ENCODE measurements at regions not wholly inside any gene's neighbourhood (a gene's known extent, or its start where the extent isn't known, plus 50 kb on each side); places are given as distances from the start of the nearest gene placed in this dataset.

DNA sequence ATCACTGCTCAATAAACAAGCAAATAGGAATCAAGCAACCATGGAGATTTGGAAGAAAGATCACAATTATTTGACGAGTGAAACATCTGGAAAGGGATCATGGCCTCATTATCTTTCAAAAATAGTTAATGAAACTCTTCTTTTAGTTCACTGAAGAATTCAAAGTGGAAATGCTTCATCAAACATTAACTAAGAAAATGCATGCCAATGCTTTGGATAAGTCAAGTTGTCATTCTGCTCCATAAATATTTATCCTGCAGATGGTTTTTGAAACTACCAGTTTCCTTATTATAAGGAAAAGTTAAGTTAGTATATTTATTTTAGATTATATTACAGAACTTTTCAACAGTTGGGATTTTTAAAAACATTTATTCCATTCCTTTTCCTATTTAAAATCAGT, 206.5 kb upstream of the ADGRL2 start:
- TF ChIP-seq, protein P1, sequence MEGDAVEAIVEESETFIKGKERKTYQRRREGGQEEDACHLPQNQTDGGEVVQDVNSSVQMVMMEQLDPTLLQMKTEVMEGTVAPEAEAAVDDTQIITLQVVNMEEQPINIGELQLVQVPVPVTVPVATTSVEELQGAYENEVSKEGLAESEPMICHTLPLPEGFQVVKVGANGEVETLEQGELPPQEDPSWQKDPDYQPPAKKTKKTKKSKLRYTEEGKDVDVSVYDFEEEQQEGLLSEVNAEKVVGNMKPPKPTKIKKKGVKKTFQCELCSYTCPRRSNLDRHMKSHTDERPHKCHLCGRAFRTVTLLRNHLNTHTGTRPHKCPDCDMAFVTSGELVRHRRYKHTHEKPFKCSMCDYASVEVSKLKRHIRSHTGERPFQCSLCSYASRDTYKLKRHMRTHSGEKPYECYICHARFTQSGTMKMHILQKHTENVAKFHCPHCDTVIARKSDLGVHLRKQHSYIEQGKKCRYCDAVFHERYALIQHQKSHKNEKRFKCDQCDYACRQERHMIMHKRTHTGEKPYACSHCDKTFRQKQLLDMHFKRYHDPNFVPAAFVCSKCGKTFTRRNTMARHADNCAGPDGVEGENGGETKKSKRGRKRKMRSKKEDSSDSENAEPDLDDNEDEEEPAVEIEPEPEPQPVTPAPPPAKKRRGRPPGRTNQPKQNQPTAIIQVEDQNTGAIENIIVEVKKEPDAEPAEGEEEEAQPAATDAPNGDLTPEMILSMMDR (conservative IDR thresholded peaks at IDR 0.05; ENCODE audit: low read depth, low read length), result no peak
- no peak overlapping the region for H3K4me3 ChIP-seq (ENCODE audit: low read depth, low read length)
- DNase-seq (ENCODE audit: low read depth), result no peak

DNA sequence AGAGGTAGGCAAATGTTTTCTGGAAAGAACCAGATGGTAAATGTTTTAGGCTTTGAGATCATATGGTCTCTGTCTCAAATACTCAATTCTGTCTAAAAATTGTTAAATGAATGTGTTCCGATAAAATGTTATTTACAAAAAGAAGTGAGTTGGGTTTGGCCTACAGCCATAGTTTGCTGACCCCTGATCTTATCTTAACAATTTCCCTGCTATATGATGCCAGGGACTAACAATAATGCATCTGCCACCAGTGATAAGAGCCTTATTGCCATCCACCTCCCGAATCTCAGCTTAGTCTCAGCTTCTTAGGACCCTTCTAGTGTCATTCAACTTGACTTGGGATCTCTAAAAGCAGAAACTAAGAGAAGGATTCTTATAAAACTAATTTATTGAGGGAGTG, 208.5 kb upstream of the ADGRL2 start:
- no peak overlapping the region for H3K4me3 ChIP-seq (ENCODE audit: low read depth, low read length)
- TF ChIP-seq, protein P1 (conservative IDR thresholded peaks at IDR 0.05; ENCODE audit: low read depth, low read length), result no peak
- no peak for DNase-seq (ENCODE audit: low read depth)

DNA sequence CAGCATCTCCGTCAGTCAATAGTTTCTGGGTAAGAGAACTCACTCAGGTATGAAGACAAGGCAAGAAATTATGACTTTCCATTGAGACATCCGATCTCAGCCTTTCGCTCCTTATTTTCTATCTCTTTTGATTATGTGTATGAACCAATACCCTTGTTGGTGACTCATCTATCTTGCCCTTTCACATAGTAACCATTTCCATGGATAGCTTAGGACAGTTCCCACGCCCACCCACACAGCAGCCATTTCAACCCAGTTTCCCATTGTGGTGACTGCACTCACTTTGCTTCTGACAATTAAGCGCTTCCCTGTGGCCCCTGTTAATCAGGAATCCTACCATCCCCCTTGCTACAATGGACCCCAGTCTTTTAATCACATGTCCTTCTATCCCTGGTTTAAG, 210.6 kb upstream of the ADGRL2 start:
- H3K4me3 ChIP-seq (ENCODE audit: low read depth, low read length), result no peak overlapping the region
- no peak for DNase-seq (ENCODE audit: low read depth)
- TF ChIP-seq, protein P1 (conservative IDR thresholded peaks at IDR 0.05; ENCODE audit: low read depth, low read length), result no peak

DNA sequence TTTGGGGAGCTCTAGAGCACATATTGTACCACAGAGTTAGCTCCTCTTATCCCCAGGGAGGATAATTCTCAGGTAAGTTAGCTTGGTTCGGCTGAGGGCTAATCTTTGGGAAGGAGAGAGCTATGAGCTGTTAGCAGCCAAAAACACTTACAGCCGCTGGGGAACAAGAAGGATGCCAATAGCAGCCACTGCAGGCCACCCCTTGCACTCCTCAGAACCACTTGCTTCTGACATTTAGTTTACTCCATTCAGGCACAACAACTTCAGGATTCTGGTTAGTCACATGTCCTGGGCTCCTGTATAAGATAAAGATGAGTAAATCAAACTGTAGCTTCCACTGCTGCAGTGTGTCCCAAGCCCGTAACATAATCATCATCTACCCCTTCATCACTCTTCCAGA, 212.6 kb upstream of the ADGRL2 start:
- no peak overlapping the region for H3K4me3 ChIP-seq (ENCODE audit: low read depth, low read length)
- DNase-seq (ENCODE audit: low read depth), result no peak
- TF ChIP-seq, protein P1 (conservative IDR thresholded peaks at IDR 0.05; ENCODE audit: low read depth, low read length), result no peak

DNA sequence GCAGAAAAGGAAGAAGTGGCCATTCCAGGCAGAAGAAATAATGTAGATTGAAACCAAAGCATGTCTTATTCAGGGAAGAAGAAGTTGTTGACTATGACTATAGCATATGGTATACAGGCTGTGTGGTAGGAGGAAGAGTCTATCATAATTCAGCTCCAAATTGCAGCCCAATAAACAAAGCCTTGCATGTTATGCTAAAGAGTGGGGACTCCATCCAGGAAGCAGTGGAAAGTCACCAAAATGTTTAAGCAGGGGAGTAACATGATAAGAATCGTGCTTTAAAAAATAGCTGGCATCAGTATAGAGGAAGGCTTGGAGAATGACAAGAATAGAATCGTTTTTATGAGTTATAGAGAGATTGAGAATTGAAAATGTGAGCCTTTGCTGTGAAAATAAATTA, 213.3 kb upstream of the ADGRL2 start:
- DNase-seq (ENCODE audit: low read depth), result no peak
- no peak overlapping the region for H3K4me3 ChIP-seq (ENCODE audit: low read depth, low read length)
- TF ChIP-seq, protein P1 (conservative IDR thresholded peaks at IDR 0.05; ENCODE audit: low read depth, low read length), result no peak

DNA sequence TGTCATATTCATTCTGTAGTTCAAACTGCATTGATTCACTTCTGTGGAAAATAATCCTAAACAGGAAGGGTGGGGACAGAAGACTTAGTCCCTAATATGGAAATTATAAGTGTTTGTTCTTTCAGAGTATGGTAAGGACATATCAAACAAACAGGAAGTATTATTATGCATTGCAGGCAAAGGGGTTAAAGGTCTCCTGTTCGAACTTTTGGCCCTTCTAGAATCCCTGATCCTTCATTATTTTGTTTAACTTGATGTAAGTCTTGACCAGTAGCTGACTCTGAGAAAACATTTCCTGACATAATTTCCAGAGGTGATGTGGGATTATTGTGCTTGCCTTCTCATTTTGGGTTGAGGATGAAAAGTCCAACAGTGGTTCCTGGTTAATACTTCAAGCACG, 215.4 kb upstream of the ADGRL2 start:
- no peak overlapping the region for H3K4me3 ChIP-seq (ENCODE audit: low read depth, low read length)
- TF ChIP-seq, protein P1 (conservative IDR thresholded peaks at IDR 0.05; ENCODE audit: low read depth, low read length), result no peak
- no peak for DNase-seq (ENCODE audit: low read depth)

DNA sequence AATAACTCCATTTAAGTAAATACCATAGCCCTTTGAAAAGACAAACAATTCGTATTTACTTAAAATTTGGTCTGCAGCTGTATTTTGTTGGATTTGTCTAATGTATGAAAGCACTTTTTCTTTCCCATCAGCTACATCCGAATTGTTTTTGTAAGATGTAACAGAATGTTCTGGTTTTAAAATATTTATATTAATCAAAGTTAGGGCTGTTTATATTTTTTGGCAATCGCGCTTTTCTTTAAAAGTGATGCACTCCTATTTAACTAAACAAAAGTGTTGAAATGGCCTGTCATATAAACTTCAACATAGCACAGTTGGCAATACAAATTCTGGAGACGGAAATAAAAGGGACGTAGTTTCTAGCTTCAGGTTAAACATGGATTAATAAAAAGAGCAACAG, 216.3 kb upstream of the ADGRL2 start:
- TF ChIP-seq, protein P1 (conservative IDR thresholded peaks at IDR 0.05; ENCODE audit: low read depth, low read length), result no peak
- no peak for DNase-seq (ENCODE audit: low read depth)
- H3K4me3 ChIP-seq (ENCODE audit: low read depth, low read length), result no peak overlapping the region

Data from epithelial cell of proximal tubule (primary cell).